Fibroblast of villous mesenchyme (primary cell): ENCODE measurements at regions not wholly inside any gene's neighbourhood (a gene's known extent, or its start where the extent isn't known, plus 50 kb on each side); places are given as distances from the start of the nearest gene placed in this dataset.
"Not testable (repeated sequence)": the region's sequence is repeated elsewhere in the genome, so short reads cannot be mapped to it uniquely, and the experiment has no call there.

Experiments used
- DNase-seq: peaks from one replicate; pipeline ENCODE4 v3.0.0-alpha.2; 2010; ENCODE audit warnings: low read depth
- H3K4me3 ChIP-seq: 2 replicates; pipeline ENCODE4 v1.5.1; 2011; ENCODE audit warnings: low read depth, mild to moderate bottlenecking, low read length
- TF ChIP-seq, protein P1 (sequence below): IDR thresholded peaks from 2 replicates; pipeline ENCODE4 v1.5.1; 2012; ENCODE audit warnings: low read depth, mild to moderate bottlenecking, low read length; ENCODE audit not compliant: insufficient read depth

DNA sequence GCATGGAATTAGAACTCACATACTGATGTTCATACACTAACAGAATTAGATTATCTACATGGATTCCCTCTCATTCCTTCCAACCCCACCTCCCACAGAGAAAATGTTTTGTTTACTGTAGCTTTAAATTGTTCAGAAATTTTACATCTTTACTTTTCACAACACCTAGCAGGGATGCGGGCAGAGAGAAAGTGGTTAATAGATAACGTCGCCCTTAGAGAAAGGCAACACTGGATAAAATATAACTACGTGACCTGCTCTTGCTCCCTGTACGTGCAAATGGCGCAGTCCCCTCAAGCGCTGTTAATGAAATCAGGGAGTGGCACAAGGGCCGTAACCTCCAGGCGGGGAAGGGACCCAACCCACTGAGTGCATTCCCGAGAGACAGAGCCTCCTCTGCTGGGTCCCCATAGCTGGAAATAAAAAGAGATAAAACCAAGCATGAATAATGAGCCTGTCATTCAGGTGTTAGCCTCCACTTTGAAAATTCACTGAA is 125.3 kb upstream of the DAPK1 start:
- no peak for DNase-seq
- TF ChIP-seq, protein P1, sequence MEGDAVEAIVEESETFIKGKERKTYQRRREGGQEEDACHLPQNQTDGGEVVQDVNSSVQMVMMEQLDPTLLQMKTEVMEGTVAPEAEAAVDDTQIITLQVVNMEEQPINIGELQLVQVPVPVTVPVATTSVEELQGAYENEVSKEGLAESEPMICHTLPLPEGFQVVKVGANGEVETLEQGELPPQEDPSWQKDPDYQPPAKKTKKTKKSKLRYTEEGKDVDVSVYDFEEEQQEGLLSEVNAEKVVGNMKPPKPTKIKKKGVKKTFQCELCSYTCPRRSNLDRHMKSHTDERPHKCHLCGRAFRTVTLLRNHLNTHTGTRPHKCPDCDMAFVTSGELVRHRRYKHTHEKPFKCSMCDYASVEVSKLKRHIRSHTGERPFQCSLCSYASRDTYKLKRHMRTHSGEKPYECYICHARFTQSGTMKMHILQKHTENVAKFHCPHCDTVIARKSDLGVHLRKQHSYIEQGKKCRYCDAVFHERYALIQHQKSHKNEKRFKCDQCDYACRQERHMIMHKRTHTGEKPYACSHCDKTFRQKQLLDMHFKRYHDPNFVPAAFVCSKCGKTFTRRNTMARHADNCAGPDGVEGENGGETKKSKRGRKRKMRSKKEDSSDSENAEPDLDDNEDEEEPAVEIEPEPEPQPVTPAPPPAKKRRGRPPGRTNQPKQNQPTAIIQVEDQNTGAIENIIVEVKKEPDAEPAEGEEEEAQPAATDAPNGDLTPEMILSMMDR: no peak
- no peak overlapping the region for H3K4me3 ChIP-seq

DNA sequence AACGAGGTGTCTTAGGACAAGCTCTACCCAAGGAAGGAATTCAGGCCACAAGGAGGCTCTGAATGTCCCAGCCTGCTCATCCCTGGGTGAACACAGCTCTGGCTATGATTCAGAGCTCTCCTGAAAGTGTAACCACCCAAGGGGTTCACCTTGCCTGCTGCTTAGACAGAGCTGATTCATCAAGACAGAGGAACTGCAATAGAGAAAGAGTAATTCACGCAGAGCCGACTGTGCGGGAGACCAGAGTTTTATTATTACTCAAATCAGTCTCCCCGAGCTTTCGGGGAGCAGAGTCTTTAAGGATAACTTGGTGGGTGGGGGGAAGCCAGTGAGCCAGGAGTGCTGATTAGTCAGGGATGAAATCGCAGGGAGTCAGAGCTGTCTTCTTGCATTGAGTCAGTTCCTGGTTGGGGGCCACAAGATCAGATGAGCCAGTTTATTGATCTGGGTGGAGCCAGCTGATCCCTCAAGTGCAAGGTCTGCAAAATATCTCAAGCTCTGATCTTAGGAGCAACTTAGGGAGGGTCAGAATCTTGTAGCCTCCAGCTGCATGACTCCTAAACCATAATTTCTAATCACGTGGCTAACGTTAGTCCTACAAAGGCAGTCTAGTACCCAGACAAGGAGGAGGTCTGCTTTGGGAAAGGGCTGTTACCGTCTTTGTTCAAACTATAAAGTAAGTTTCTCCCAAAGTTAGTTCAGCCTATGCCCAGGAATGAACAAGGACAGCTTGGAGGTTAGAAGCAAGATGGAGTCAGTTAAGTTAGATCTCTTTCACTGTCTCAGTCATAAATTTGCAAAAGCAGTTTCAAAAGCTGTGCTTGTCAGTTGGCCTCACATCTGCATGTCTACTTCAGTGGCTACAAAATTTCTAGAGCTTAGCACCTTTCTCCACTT is 123.4 kb upstream of the DAPK1 start:
- DNase-seq, H3K4me3 ChIP-seq: not testable (repeated sequence)

DNA sequence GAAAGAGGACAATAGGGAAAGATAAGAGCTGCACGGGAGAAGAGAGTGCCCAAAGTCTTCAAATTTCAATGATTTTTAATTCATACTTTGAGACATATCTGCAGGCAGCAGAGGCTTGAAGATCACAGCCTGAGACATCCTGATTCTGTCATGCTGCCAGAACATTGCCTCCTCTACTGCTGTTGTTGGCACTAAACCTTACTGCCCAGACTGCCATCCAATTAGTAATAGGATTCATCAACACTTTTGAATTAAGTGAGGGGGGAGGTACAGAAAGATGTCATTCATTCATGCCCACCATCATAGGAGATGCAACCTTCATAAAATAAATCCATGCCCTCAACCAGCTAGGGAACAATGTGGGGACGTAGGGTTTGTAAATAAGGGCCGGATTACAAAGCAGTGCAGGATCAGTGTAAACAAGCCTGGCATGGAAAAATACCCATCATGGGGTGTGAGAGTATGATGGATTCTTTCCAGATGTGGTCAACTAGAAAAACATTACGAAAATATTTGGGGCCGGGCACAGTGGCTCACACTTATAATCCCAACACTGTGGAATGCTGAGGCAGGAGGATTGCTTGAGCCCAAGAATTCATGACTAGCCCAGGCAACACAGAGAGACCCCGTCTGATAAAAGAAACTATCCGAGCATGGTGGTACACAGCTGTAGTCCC is 122.1 kb upstream of the DAPK1 start:
- TF ChIP-seq, protein P1: no peak
- H3K4me3 ChIP-seq: no peak overlapping the region
- DNase-seq: peak; percentile 24

DNA sequence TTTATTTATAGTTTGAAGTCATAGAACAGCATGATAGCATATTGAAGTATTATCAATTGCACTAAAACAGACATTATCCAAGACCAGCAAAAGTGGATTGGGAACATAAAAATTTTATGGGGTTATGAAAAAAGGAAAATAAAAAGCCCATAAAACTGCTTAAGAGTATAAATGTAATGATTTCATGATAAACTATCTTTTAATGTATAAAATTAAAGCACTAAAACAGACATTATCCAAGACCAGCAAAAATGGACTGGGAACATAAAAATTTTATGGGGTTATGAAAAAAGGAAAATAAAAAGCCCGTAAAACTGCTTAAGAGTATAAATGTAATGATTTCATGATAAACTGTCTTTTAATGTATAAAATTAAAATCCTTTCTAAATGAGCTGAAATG is 119.0 kb upstream of the DAPK1 start:
- TF ChIP-seq, protein P1: no peak
- no peak overlapping the region for H3K4me3 ChIP-seq
- DNase-seq: no peak

DNA sequence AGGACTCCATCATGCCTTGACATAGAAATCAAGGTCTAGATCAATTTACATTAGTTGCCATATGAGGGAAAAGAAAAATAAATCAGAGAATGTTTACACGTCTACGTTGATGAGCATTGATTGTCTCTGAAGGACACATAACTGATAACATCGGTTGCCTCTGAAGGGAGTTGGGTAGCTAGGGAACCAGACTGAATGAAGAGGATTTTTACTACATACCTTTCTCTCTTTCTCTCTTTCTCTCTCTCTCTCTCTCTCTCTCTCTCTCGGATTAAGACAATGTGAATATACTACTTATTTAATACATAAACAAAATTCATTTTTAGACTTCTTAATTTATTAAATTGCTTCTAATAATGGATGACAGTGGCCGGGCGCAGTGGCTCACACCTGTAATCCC is 118.4 kb upstream of the DAPK1 start:
- TF ChIP-seq, protein P1: no peak
- no peak for DNase-seq
- H3K4me3 ChIP-seq: no peak overlapping the region

DNA sequence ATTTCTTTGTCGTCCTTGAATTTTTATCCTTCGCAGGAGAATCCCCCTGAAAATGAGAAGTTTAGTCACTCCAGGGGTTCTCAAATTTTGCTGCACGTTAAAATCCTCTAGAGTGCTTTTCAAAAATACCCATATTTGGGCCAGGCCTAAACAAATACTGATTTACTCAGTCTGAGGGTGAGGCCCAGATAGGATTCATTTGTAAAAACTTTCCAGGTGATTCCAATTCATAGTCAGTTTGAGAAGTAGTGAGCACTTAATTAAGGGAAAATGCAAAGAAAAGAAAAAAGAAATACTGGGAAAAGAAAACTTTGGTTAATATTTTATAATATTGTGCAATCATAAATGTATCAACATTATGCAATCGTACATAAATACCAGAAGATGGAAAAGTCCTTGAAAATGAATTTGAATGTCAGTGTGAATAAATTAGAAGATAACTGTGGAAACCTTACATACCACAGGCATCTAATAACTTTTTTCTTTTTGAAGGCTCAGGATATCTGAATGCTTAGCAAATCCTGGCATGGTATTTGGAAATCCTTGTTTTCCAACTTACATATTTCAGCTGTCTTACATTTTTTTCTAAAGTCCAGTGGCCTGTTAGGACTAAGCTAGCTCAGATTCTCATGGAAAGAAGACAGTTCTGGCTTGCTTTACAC is 116.5 kb upstream of the DAPK1 start:
- H3K4me3 ChIP-seq: no peak overlapping the region
- TF ChIP-seq, protein P1: no peak

DNA sequence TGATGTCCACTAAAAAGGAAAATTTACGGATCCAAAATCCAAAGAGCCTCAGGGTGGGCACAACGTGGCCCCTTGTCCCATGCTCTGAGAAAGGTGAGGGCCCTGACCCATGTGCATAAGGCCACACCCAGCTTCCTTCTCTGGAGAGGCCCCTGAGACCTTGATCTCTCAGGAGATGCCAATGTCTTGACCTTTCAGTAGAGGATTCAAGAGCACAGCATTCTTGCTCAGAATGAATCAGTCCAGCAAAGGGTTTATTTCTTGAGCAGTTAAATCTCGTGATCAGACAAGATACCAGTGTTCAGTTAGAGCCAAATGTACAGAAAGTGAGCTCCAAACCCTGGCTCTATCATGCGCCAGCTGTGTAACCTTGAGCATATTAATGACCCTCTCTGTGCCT is 115.9 kb upstream of the DAPK1 start:
- no peak overlapping the region for H3K4me3 ChIP-seq
- TF ChIP-seq, protein P1: no peak
- DNase-seq: peak; percentile 45

More for the DNA sequence above, 116.5 kb upstream of the DAPK1 start:
- peak; percentile 89 for DNase-seq
